COLO668 (cell line): ENCODE measurements at regions not wholly inside any gene's neighbourhood (a gene's known extent, or its start where the extent isn't known, plus 50 kb on each side); places are given as distances from the start of the nearest gene placed in this dataset.
A peak's percentile ranks its signal among the peaks of the same experiment; 100 is the strongest.

Experiments used
- DNase-seq: peaks from one replicate; lab custom pipeline; 2025; ENCODE audit not compliant: unreplicated experiment; lab: John Stamatoyannopoulos, UW

DNA sequence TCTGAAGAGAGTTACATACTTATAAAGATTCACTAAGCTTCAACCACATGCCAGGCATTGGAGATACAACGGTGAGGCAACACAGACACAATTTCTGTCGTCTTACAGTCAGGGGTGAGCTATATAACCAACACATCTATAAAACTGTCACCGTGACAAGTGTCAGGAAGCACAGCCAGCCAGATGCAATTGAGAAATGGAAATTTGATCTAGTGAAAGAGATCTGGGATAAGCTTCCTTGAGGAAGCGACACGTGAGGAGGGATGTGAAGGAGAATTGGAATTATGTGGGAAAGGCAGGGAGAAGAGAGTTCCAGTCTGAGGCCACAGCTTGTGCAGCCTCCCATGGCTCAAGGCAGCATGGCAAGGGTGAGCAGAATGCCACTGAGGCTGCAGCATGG, 50.9 kb upstream of the ZNF354B start:
- no peak for DNase-seq

- no peak for DNase-seq
These were observed 58.7 kb upstream of the ZNF354B start for GRCh38 chr5:178801021-178801420.

GRCh38 chr5:178797546-178798440, 62.0 kb upstream of the ZNF354B start:
- DNase-seq, result no peak

- no peak for DNase-seq
These were observed 62.6 kb upstream of the ZNF354B start for GRCh38 chr5:178797101-178797521.

- no peak for DNase-seq
These were observed 63.4 kb upstream of the ZNF354B start for GRCh38 chr5:178796165-178796945.

DNA sequence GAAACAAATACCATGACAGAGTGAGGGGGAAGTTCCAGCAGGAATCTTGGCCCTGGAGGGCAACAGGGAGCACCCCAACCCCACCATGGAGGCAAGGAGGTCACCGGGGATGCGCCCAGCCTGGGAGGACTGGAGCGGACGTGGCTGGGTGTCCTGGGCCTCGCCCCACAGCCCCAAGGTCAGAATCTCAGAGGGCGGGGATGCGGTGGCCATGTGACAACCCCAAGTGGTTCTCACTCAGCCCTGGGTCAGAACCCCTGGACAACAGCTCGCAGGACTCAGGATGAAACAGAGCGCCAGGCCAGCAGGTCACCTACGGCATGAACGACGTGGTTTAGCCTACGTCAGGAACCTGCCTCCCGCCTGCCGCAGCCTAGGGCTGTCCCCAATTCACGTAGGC, 64.0 kb upstream of the ZNF354A start:
- DNase-seq, result no peak

- no peak for DNase-seq
These were observed 63.2 kb upstream of the ZNF354A start for GRCh38 chr5:178793696-178794095.

- DNase-seq, result peak; percentile 38
These were observed 62.7 kb upstream of the ZNF354A start for GRCh38 chr5:178793151-178793550.

- DNase-seq, result no peak
These were observed 61.5 kb upstream of the ZNF354A start for GRCh38 chr5:178791976-178792375.

DNA sequence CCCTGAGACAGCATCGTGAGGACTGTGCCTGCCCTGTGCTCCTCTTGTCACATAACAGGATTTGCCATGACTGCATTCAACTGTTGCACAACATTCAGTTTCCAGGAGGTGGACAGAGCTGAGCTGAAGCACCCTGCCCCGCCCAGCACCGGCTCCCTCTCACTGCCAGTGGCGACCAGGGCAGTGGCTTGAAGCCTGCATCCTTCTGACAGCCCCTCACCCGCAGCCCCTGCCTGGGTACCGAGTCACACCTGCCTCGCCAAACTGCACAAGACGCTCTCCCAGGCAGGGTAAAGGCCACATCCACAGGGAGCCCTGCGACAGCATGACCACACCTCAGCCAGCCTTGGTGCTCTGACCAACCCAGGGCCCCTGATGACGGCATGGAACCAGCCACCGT, 59.9 kb upstream of the ZNF354A start:
- no peak for DNase-seq

GRCh38 chr5:178788381-178789085, 58.1 kb upstream of the ZNF354A start:
- DNase-seq, result no peak

DNA sequence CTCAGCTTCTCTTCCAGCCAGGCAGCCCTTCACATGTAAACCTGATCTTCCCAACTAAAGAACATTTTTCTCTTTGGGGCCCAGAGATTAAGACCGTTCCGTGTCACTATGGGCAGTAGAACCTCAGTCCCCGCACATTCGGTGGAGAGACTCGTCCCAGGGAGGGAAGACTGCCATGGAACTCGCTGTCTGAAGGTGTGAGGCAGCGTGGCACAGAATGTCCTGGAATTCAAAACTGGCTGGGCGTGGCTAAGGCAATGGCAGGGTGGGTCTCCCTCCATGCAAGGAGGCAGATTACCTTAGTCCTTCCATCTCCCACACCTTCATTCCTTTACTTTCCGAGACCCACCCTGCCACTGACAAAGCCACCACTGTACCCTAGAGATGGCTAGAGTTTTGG, 57.4 kb upstream of the ZNF354A start:
- DNase-seq, result no peak

DNA sequence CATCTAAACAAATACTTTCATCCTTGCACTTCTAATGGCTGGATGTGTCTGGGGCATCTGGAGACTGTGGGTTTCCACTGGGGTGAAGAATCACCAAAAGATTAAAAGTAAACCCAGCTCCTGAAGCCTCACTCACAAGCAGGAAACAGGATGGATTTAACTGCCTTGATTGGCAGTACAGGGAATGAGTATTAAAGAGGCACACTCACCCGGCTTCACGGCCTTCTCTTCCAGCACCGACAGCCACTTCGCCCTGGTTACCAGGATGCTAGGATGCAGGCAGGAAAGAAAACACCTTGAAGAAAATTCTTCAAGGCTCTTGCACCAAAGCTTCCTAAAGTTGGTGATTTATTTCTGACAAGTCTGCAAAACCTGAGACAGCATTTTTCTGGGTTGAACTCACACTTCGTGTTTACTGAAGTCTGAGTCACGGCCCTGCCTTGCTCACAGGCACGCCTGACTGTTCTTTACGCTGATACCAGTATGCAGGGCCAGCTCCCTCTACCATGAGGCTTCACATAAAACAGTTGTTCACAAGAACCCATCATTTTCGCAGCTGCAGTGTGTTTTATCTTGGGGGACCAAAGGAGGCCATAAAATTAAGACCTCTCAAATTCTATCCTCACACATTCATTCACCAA, 56.5 kb upstream of the ZNF354A start:
- no peak for DNase-seq

- no peak for DNase-seq
These were observed 56.0 kb upstream of the ZNF354A start for GRCh38 chr5:178786417-178786816.

DNA sequence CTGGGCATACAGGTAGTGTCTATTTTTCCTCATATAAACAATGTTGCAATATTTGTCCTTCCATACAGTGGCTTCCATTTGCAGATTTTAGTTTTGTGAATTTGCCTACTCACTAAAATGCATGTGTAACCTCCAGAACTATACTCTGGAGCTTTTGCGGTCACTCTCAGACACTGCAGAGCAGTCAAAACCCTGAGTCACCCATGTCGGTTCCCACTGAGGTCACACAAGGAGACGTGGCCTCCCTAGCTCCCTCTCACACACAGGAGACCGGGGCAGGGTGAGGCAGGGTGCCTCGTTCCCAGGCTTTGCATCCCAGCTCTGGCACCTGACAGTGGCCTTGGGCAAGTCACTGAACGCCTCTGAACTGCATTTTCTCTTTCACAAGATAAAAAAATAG, 55.5 kb upstream of the ZNF354A start:
- no peak for DNase-seq

- no peak for DNase-seq
These were observed 53.9 kb upstream of the ZNF354A start for GRCh38 chr5:178784391-178784790.

DNA sequence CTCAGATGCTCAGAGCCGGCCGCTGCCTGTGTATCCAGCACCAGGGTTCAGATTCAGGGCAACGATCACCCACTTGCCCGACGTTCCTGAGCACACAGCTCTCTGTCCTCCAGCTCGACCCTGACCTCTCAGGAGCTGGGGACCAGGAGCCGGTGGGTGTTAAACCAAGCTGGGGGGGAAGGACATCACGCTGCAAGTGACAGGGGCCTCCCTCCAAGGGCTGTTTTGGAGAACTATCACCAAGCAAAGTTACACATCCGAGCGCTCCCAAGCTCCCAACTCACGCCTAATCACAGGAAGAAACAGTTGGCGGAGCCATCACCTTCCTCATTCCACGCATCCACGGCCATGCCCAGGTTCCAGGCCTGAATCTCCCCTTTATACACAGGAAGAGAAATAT, 51.5 kb upstream of the ZNF354A start:
- no peak for DNase-seq

DNA sequence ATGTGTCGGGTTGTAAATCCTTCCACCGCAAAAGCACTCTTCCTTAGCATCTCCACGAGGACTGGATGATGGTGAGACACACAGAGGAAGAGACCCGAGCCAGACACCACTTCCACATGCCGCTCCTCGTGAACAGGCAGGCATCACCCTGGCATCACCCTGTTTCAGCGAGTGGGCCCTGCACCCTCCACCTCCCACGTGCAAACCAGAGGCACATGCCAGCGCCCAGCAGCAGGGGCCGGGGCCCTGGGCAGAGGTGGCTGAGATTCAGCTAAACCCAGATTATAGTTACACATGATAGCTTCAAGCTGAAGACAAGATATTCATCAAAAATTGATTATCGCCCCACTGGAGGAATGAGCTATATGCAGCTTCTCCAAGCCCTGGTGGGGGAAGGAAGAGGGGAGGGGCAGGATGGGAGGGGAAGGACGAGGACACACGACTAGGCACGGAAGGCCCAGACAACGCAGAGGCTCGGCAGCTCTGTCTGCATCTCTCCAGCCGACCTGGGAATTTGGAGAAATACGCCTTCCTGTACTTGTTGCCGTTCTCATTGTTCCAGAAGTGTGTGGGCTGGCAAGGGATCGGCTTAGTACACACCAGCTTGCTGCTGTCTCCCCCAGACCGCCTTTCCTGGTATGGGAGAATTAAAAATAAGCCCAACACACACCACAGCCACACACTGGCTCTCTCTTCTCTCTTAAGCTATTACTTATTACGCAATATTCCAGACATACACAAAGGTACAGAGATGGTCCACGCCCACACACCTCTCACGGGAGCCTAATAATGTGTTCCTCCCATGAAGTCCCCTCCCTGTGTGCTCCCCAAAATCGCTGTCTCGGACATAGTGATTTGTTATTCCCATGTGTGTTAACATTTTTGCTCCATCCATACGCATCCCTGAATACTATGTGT, 50.4 kb upstream of the ZNF354A start:
- no peak for DNase-seq
